Testis (tissue), 2 donors: ENCODE measurements at regions not wholly inside any gene's neighbourhood (a gene's known extent, or its start where the extent isn't known, plus 50 kb on each side); places are given as distances from the start of the nearest gene placed in this dataset.

Source experiments
- DNase-seq: peaks from one replicate; pipeline ENCODE4 v3.0.0-alpha.2; 2019
- H3K27ac ChIP-seq, 2 donors: fragments of 200-600 bp; sonication (generic); one replicate each; pipeline ENCODE4 v1.5.1; 2019
- H3K27me3 ChIP-seq: fragments of 200-600 bp; sonication (generic); one replicate; pipeline ENCODE4 v1.5.1; 2019
- H3K36me3 ChIP-seq: fragments of 200-600 bp; sonication (generic); one replicate; pipeline ENCODE4 v1.5.1; 2017; ENCODE audit warnings: low read depth; ENCODE audit errors: missing control alignments
- H3K4me1 ChIP-seq: fragments of 200-600 bp; sonication (generic); one replicate; pipeline ENCODE4 v1.5.1; 2019
- H3K4me3 ChIP-seq, 2 donors: fragments of 200-600 bp; sonication (generic); one replicate each; pipeline ENCODE4 v1.5.1; 2017 to 2019
- H3K9me3 ChIP-seq: fragments of 200-600 bp; sonication (generic); one replicate; pipeline ENCODE4 v1.5.1; 2017
- CTCF ChIP-seq, 3 experiments: fragments of 450-650 bp in 2 of 3; fragments of 200-600 bp in 1 of 3; sonication (generic) in 1 of 3; IDR thresholded peaks; one replicate each; pipeline ENCODE4 v1.5.1; 2016 to 2019; ENCODE audit warnings: antibody characterized with exemption in 3 of 3, mild to moderate bottlenecking in 2 of 3, moderate library complexity in 1 of 3
- POLR2A ChIP-seq: fragments of 450-650 bp; IDR thresholded peaks from one replicate; pipeline ENCODE4 v1.6.1; 2017; ENCODE audit warnings: antibody characterized with exemption, mild to moderate bottlenecking, moderate library complexity
- WGBS, 2 donors: methylation state at CpG; one replicate each; pipeline ENCODE4 v1.1.5; 2018; 5-methylcytosine and 5-hydroxymethylcytosine counted together
- intact Hi-C: fragments of 100-400 bp; cut with DNase I; formaldehyde crosslinking; loops from one replicate; pipeline ENCODE4 v1.15.1; 2023; ENCODE audit warnings: low total_unique reads

- no peaks in the 10 kb centered on the region for H3K36me3 ChIP-seq
Measured at GRCh38 chrX:130974323-130974722, 71.3 kb upstream of the ENOX2 start.

GRCh38 chrX:130975947-130976346, 72.9 kb upstream of the ENOX2 start:
- intact Hi-C loops = no loop called here
- WGBS, 2 donors = 11 to 19% methylated on average over 7 of the region's 7 CpGs
- H3K4me1 ChIP-seq = no peaks in the 10 kb centered on the region
- TF ChIP-seq POLR2A (no peak), CTCF (IDR thresholded peaks at IDR 0.05) (peak in 2 of 3 experiments; percentile 25 to 43)
- no peak overlapping the region for H3K4me3 ChIP-seq
- no peaks in the 10 kb centered on the region for H3K27me3 ChIP-seq
- DNase-seq = peak; percentile 48
- H3K36me3 ChIP-seq = no peaks in the 10 kb centered on the region
- no peak overlapping the region for H3K27ac ChIP-seq
- no peaks in the 10 kb centered on the region for H3K9me3 ChIP-seq

More at GRCh38 chrX:130974323-130974722, 71.3 kb upstream of the ENOX2 start:
- TF ChIP-seq CTCF (IDR thresholded peaks at IDR 0.05) (no peak), POLR2A (no peak)
- 63% methylated on average over 1 of the region's 1 CpG; no CpG with 5 or more reads in 1 of the 2 donors for WGBS, 2 donors
- Histone ChIP-seq H3K27me3 (no peaks in the 10 kb centered on the region), H3K4me3 (no peak overlapping the region), H3K9me3 (no peaks in the 10 kb centered on the region), H3K27ac (no peak overlapping the region), H3K4me1 (no peaks in the 10 kb centered on the region)
- intact Hi-C loops = no loop called here
- DNase-seq = no peak

- DNase-seq = no peak
- 83 to 84% methylated on average over 2 of the region's 2 CpGs for WGBS, 2 donors
- H3K36me3 ChIP-seq = no peaks in the 10 kb centered on the region
- H3K4me3 ChIP-seq = no peak overlapping the region
- H3K9me3 ChIP-seq = no peaks in the 10 kb centered on the region
- no peak overlapping the region for H3K27ac ChIP-seq
- H3K4me1 ChIP-seq = no peaks in the 10 kb centered on the region
- H3K27me3 ChIP-seq = no peaks in the 10 kb centered on the region
- no peak for TF ChIP-seq POLR2A
- TF ChIP-seq CTCF (IDR thresholded peaks at IDR 0.05) = no peak
- intact Hi-C loops = no loop called here
Measured at GRCh38 chrX:130981836-130982235, 76.3 kb upstream of the ARHGAP36 start.

GRCh38 chrX:130984782-130985181, 73.4 kb upstream of the ARHGAP36 start:
- Histone ChIP-seq H3K9me3 (no peaks in the 10 kb centered on the region), H3K27me3 (no peaks in the 10 kb centered on the region), H3K36me3 (no peaks in the 10 kb centered on the region), H3K4me3 (no peak overlapping the region), H3K4me1 (no peaks in the 10 kb centered on the region), H3K27ac (no peak overlapping the region)
- intact Hi-C loops = no loop called here
- no peak for DNase-seq
- TF ChIP-seq POLR2A = no peak
- no peak for TF ChIP-seq CTCF (IDR thresholded peaks at IDR 0.05)
- 52 to 75% methylated on average over 4 of the region's 4 CpGs for WGBS, 2 donors

- Histone ChIP-seq H3K27ac (no peak overlapping the region), H3K36me3 (no peaks in the 10 kb centered on the region), H3K27me3 (no peaks in the 10 kb centered on the region), H3K4me1 (no peaks in the 10 kb centered on the region), H3K4me3 (no peak overlapping the region), H3K9me3 (no peaks in the 10 kb centered on the region)
- WGBS, 2 donors = 80 to 86% methylated on average over 4 of the region's 4 CpGs
- intact Hi-C loops = no loop called here
- DNase-seq = no peak
- no peak for TF ChIP-seq POLR2A
- no peak for TF ChIP-seq CTCF (IDR thresholded peaks at IDR 0.05)
Measured at GRCh38 chrX:130987241-130987640, 70.9 kb upstream of the ARHGAP36 start.
